ENCODE measurements at regions not wholly inside any gene's neighbourhood (a gene's known extent, or its start where the extent isn't known, plus 50 kb on each side); places are given as distances from the start of the nearest gene placed in this dataset.

DNA sequence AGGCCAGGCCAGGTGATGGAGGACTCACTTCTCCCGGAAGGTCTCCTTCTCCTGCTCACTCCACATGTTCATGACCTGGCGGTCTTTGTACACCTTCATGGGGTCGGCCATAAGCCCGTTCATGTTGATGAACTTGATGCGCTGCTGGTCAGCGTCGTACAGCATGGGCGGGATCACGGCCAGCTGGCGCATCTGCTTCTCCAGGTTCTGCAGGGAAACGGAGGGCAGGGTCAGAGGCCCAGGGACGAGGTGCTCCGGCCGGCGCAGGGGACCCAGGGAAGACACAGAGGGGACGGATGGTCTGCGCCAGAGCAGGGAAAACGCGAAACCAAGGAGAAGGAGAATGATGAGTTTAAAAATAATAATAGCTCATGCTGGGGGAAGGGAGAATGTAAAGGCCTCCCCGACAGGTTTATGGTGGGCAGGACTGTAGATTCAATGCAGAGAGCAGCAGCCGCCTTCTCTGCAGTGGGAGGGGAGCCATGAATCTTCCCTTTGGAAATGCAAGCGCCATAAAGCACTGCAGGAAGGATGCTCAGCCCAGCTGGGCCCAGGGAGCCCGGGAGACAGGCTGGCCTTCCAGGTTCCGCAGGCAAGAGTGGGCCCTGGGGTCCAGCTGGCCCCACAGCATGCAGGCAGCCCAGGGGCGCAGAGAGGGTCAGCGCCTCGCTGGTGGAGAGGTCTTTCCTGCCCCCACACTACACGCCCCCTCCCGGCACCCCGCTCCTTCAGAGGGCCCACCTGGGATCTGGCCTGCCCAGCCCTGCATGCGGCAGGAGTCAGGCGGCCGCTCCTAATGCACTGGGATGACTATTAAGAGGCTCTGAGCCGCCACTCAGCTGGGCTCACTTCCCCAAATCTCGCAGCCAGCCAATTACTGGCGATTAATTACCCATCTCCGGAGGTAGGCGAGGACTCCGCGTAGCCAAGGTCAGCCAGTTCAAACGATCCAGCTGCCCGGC, 132.0 kb downstream of the RFLNA start:
- no peak for DNase-seq (ENCODE audit: low spot score)
- TF ChIP-seq, protein P1, sequence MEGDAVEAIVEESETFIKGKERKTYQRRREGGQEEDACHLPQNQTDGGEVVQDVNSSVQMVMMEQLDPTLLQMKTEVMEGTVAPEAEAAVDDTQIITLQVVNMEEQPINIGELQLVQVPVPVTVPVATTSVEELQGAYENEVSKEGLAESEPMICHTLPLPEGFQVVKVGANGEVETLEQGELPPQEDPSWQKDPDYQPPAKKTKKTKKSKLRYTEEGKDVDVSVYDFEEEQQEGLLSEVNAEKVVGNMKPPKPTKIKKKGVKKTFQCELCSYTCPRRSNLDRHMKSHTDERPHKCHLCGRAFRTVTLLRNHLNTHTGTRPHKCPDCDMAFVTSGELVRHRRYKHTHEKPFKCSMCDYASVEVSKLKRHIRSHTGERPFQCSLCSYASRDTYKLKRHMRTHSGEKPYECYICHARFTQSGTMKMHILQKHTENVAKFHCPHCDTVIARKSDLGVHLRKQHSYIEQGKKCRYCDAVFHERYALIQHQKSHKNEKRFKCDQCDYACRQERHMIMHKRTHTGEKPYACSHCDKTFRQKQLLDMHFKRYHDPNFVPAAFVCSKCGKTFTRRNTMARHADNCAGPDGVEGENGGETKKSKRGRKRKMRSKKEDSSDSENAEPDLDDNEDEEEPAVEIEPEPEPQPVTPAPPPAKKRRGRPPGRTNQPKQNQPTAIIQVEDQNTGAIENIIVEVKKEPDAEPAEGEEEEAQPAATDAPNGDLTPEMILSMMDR (IDR thresholded peaks at IDR 0.05) = no peak
- no peak for ATAC-seq (ENCODE audit: low FRiP score)

DNA sequence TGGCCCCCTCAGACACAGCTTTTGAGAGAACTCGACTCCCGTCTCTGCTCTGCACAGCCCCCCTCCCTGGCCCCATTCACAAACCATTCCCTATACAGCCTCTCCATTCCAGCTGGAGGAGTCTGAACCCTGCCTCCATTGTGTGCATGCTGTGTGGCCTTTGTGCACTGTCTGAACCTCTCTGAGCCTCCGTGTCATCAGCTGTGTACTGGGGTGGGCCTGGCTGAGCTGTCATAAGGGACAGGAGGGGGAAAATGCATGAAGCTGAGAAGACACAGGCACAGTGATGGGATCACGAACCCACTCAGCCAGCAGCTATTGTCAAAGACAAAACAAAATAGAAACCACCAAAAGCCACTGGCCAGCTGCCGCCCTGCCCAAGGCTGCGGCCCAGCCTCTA, 130.8 kb downstream of the RFLNA start:
- TF ChIP-seq, protein P1 (IDR thresholded peaks at IDR 0.05) = no peak
- DNase-seq (ENCODE audit: low spot score) (no peak), ATAC-seq (ENCODE audit: low FRiP score) (no peak)

DNA sequence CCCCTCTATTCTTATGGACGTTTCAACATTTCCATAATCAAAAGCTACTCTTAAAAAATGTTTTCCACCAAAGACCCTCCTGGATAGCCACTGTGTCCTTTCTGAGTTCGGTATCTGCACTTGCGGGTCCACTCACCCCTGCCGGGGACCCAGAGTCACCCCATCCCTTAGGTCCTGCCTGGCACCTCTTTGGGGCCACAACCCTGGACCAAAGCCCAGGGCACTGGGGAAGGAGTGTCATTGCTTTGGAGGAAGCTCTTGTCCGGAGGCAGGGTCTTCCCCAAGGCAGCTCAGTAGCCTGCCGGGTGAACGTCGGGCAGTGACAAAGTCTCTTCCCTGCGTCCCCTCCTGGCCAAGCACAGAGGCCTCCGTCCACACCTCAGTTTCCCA, 129.6 kb downstream of the RFLNA start:
- ATAC-seq (ENCODE audit: low FRiP score) = no peak
- TF ChIP-seq, protein P1 (IDR thresholded peaks at IDR 0.05) = no peak

DNA sequence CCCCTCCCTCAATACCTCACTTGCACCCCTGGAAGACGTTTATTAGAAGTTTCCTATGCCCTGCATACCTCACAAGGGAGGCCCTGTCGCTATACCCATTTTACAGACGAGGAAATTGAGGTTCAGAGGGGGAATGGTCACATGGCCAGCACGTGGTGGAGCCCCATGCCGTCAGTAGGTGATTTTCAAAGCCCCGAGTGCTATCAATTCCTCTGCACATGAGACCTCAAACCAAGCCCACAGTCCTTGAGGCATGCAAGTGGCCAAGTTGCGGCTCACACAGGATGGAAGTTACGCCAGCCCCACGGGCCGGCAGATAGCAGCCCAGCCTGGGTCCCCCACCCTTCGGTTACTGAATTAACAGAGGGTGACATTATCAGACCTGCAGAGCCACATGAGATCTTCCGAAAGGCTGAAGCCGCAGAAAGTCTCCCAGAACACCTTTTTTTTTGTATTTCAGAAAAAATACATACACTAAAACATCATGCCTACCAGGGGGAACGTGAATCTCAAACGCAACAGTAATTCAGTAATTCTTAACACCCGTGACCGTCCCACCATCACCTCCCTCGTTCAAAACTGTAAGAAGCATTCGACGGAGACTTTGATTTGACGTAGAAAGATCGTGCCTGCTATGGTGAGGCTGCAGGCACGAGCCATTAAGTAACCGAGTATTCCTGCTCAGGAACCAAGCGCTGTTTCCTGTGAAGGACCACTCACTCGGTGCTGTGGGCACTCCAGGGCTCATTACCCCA, 129.0 kb downstream of the RFLNA start:
- no peak for DNase-seq (ENCODE audit: low spot score)
- no peak for ATAC-seq (ENCODE audit: low FRiP score)
- TF ChIP-seq, protein P1 (IDR thresholded peaks at IDR 0.05) = no peak

More for the DNA sequence above, 129.6 kb downstream of the RFLNA start:
- DNase-seq (ENCODE audit: low spot score) = no peak

DNA sequence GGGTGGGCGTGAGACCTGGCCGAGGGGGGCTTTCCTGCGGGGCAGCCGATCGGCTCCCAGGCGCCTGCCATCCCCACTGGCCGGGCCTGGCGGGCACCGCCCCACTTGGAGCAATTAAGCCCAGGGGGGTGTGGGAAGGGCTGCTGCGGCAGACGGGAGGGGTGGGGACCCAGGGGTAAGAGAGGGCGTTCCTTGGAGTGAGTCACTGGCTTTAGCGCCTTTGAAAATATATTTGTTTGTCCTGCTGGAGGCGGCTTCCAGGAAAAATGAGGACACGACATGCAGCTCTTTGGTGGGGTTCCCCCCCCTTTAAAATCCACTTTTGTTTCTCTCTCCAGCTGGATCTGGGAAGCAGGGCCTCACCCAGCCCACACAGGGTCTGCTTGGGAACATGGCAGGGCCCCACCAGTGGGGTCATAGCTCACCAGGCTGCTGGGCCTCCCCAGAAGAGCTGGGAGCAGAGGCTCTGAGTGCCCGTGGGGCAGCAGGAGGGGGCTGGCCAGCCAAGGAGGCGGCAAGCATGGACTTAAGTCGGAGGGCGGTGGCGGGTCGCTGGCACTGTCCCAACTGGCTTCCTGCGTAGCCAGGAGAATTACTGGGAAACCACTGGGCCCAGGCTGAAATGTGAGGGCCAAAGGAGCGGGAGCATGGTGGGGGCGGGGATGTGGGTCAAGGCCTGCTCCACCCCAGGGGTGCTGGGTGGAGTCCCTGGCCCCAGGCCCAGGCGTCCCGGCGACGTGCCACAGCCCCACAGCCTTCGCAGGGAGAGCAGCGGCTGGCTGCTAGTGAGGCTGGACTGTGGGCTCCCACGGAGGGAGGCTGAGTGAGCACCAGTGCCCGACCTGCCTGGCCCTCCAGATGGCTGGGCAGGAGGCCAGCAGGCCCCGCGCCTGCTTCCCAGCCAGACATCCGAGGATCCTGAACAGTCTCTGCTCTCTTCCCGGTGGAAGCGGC, 128.0 kb downstream of the RFLNA start:
- TF ChIP-seq, protein P1 (IDR thresholded peaks at IDR 0.05) = no peak
- ATAC-seq (ENCODE audit: low FRiP score) (peak; percentile 79), DNase-seq (ENCODE audit: low spot score) (peak; percentile 68)

DNA sequence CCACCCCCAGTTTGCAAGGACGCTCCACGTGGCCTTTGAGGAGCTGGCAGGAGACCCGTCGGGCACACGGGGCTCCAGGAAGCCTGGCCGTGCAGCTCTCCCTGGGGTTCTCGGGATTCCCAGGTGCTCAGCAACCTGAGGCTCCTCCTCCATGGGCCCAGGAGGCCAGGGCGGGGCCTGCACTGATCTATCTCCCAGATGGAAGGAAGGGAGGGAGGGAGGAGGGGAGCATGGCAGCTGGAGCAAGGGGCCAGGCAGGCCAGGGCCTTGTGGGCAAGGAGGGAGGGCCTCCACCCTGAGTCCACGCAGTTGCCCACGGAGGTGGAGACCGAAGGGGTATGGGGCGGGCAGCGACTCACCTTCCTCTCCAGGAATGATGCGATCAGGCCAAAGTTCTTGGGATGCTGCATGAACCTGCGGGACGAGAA, 127.3 kb downstream of the RFLNA start:
- peak; percentile 23 for ATAC-seq (ENCODE audit: low FRiP score)
- DNase-seq (ENCODE audit: low spot score) = no peak
- TF ChIP-seq, protein P1 (IDR thresholded peaks at IDR 0.05) = no peak

Measured in omental fat pad (tissue), 3 donors.